GM23338 (cell line): ENCODE measurements at regions not wholly inside any gene's neighbourhood (a gene's known extent, or its start where the extent isn't known, plus 50 kb on each side); places are given as distances from the start of the nearest gene placed in this dataset.

ENCODE experiments used
- ATAC-seq: fragments of 200-7000 bp; cut with Tn5 transposase; 3 replicates; pipeline ENCODE4 v1.9.1; 2020
- DNase-seq: peaks from one replicate; pipeline ENCODE4 v3.0.0-alpha.2; 2015; ENCODE audit warnings: low spot score
- H2AFZ ChIP-seq: fragments of 200-600 bp; sonication (generic); 2 replicates; pipeline ENCODE4 v1.8.0; 2016; ENCODE audit warnings: antibody characterized with exemption, mild to moderate bottlenecking, moderate library complexity
- H3F3A ChIP-seq: fragments of 200-600 bp; sonication (generic); replicated peaks from 2 replicates; pipeline ENCODE4 v1.8.0; 2017; ENCODE audit warnings: antibody characterized with exemption, mixed run types, low read depth
- H3K27ac ChIP-seq: fragments of 200-600 bp; sonication (generic); 2 replicates; pipeline ENCODE4 v1.6.1; 2016; ENCODE audit warnings: low read depth
- H3K27me3 ChIP-seq: fragments of 200-600 bp; sonication (generic); 2 replicates; pipeline ENCODE4 v1.8.0; 2016; ENCODE audit warnings: mild to moderate bottlenecking, mixed run types, moderate library complexity; ENCODE audit not compliant: insufficient read depth
- H3K36me3 ChIP-seq: fragments of 200-600 bp; sonication (generic); 2 replicates; pipeline ENCODE4 v1.8.0; 2016; ENCODE audit warnings: mild to moderate bottlenecking; ENCODE audit not compliant: insufficient read depth
- H3K4me1 ChIP-seq: fragments of 200-600 bp; sonication (generic); 2 replicates; pipeline ENCODE4 v1.8.0; 2016; ENCODE audit warnings: mild to moderate bottlenecking, moderate library complexity; ENCODE audit not compliant: insufficient read depth
- H3K4me2 ChIP-seq: fragments of 200-600 bp; sonication (generic); 2 replicates; pipeline ENCODE4 v1.7.1; 2017; ENCODE audit warnings: mixed run types
- H3K4me3 ChIP-seq: fragments of 200-600 bp; sonication (generic); 2 replicates; pipeline ENCODE4 v1.6.1; 2016; ENCODE audit warnings: mixed run types
- H3K79me2 ChIP-seq: fragments of 200-600 bp; sonication (generic); replicated peaks from 2 replicates; pipeline ENCODE4 v1.8.0; 2017; ENCODE audit warnings: mild to moderate bottlenecking; ENCODE audit not compliant: insufficient read depth
- H3K9me2 ChIP-seq: fragments of 200-600 bp; sonication (generic); 2 replicates; pipeline ENCODE4 v1.8.0; 2017; ENCODE audit not compliant: insufficient read depth
- H4K20me1 ChIP-seq: fragments of 200-600 bp; sonication (generic); replicated peaks from 2 replicates; pipeline ENCODE4 v1.8.0; 2017; ENCODE audit warnings: mild to moderate bottlenecking; ENCODE audit not compliant: insufficient read depth
- H3K27ac Mint-ChIP-seq: 2 replicates; pipeline ENCODE4 v1.8.0; 2020; ENCODE audit warnings: inconsistent platforms, mild to moderate bottlenecking, moderate library complexity, mixed read lengths
- H3K27me3 Mint-ChIP-seq: 3 replicates; pipeline ENCODE4 v1.8.0; 2022; ENCODE audit warnings: low read depth, mild to moderate bottlenecking, moderate library complexity, mixed read lengths, inconsistent platforms; ENCODE audit not compliant: insufficient read depth, poor library complexity
- H3K36me3 Mint-ChIP-seq: 3 replicates; pipeline ENCODE4 v1.8.0; 2021; ENCODE audit warnings: low read depth, mild to moderate bottlenecking, inconsistent platforms, moderate library complexity, mixed read lengths
- H3K4me1 Mint-ChIP-seq: 3 replicates; pipeline ENCODE4 v1.8.0; 2020; ENCODE audit warnings: mild to moderate bottlenecking, inconsistent platforms, mixed read lengths
- H3K4me3 Mint-ChIP-seq: 3 replicates; pipeline ENCODE4 v1.8.0; 2021; ENCODE audit warnings: moderate library complexity, mild to moderate bottlenecking, inconsistent platforms, mixed read lengths
- H3K9me3 Mint-ChIP-seq: 3 replicates; pipeline ENCODE4 v1.8.0; 2020; ENCODE audit warnings: moderate library complexity, mild to moderate bottlenecking, inconsistent platforms, mixed read lengths
- CREB1 ChIP-seq: fragments of 250-450 bp; sonication (Bioruptor Pico); IDR thresholded peaks from 2 replicates; pipeline ENCODE4 v1.5.0; 2020; ENCODE audit warnings: low read depth, mild to moderate bottlenecking, moderate library complexity
- EZH2 ChIP-seq: fragments of 200-600 bp; sonication (generic); IDR thresholded peaks from one replicate; pipeline ENCODE4 v1.8.0; 2017; ENCODE audit warnings: antibody characterized with exemption, mild to moderate bottlenecking, low read depth; ENCODE audit not compliant: unreplicated experiment
- EZH2phosphoT487 ChIP-seq: fragments of 200-600 bp; sonication (generic); IDR thresholded peaks from one replicate; pipeline ENCODE4 v1.8.1; 2018; ENCODE audit warnings: antibody characterized with exemption; ENCODE audit not compliant: unreplicated experiment
- JUNB ChIP-seq: IDR thresholded peaks from one replicate; pipeline ENCODE4 v1.6.1; 2016; ENCODE audit warnings: antibody characterized with exemption; ENCODE audit not compliant: unreplicated experiment
- NANOG ChIP-seq: IDR thresholded peaks from 2 replicates; pipeline ENCODE4 v1.6.1; 2016; ENCODE audit warnings: antibody characterized with exemption, borderline replicate concordance
- ZNF331 ChIP-seq: fragments of 250-450 bp; sonication (Bioruptor Pico); IDR thresholded peaks from 2 replicates; pipeline ENCODE4 v1.5.0; 2020; ENCODE audit warnings: low read depth, mild to moderate bottlenecking, moderate library complexity
- TF ChIP-seq, protein P1 (sequence below), 2 experiments: fragments of 200-600 bp in 1 of 2; sonication (generic) in 1 of 2; conservative IDR thresholded peaks; 2 replicates each; pipeline versions ENCODE4 v1.5.1 to v1.6.1; 2016 to 2017; ENCODE audit warnings: antibody characterized with exemption in 2 of 2, low read depth in 2 of 2, mild to moderate bottlenecking in 2 of 2, moderate library complexity in 1 of 2
- TF ChIP-seq, protein P2 (sequence below): IDR thresholded peaks from one replicate; pipeline ENCODE4 v1.6.1; 2018; ENCODE audit warnings: antibody characterized with exemption; ENCODE audit not compliant: unreplicated experiment
- TF ChIP-seq, protein P3 (sequence below): fragments of 250-450 bp; sonication (Bioruptor Pico); IDR thresholded peaks from 2 replicates; pipeline ENCODE4 v1.5.0; 2020; ENCODE audit warnings: mild to moderate bottlenecking, moderate library complexity

DNA sequence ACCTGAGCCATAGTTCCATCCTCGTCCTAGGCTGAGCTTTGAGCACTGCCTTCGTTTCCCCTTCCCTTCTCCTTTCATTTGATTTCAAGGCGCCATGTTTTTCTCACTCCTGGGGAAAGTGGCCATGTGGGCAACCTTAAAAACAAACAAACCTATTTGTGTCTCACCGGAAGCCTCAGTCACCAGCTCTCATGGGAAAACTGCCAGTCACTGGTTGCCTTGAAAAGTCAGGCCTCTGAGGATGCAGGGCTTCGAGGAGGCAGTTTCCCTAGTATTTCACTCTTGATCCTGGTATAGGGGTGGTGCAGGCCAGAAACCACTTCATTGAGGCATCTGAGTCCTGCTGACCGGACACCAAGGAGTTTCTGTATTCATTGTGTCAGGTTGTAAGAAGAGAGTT is 59.2 kb upstream of the TRIB2 start:
- Histone ChIP-seq H3K9me2 (no peaks in the 10 kb centered on the region), H3K4me3 (no peak overlapping the region), H2AFZ (no peak overlapping the region), H3K4me2 (no peak overlapping the region), H4K20me1 (no peaks in the 10 kb centered on the region), H3F3A (no peaks in the 10 kb centered on the region), H3K27me3 (no peaks in the 10 kb centered on the region), H3K27ac (no peak overlapping the region), H3K79me2 (no peaks in the 10 kb centered on the region), H3K36me3 (no peaks in the 10 kb centered on the region; the same call in 1 of the 2 replicates), H3K4me1 (no peaks in the 10 kb centered on the region)
- TF ChIP-seq, protein P1, sequence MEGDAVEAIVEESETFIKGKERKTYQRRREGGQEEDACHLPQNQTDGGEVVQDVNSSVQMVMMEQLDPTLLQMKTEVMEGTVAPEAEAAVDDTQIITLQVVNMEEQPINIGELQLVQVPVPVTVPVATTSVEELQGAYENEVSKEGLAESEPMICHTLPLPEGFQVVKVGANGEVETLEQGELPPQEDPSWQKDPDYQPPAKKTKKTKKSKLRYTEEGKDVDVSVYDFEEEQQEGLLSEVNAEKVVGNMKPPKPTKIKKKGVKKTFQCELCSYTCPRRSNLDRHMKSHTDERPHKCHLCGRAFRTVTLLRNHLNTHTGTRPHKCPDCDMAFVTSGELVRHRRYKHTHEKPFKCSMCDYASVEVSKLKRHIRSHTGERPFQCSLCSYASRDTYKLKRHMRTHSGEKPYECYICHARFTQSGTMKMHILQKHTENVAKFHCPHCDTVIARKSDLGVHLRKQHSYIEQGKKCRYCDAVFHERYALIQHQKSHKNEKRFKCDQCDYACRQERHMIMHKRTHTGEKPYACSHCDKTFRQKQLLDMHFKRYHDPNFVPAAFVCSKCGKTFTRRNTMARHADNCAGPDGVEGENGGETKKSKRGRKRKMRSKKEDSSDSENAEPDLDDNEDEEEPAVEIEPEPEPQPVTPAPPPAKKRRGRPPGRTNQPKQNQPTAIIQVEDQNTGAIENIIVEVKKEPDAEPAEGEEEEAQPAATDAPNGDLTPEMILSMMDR (conservative IDR thresholded peaks at IDR 0.05; ENCODE audit: low read depth in 2 of 2): no peak
- TF ChIP-seq CREB1 (CRISPR knock-in tag) (no peak), EZH2phosphoT487 (no peak), EZH2 (no peak), NANOG (no peak), ZNF331 (CRISPR knock-in tag) (no peak), JUNB (no peak)
- TF ChIP-seq, protein P2, sequence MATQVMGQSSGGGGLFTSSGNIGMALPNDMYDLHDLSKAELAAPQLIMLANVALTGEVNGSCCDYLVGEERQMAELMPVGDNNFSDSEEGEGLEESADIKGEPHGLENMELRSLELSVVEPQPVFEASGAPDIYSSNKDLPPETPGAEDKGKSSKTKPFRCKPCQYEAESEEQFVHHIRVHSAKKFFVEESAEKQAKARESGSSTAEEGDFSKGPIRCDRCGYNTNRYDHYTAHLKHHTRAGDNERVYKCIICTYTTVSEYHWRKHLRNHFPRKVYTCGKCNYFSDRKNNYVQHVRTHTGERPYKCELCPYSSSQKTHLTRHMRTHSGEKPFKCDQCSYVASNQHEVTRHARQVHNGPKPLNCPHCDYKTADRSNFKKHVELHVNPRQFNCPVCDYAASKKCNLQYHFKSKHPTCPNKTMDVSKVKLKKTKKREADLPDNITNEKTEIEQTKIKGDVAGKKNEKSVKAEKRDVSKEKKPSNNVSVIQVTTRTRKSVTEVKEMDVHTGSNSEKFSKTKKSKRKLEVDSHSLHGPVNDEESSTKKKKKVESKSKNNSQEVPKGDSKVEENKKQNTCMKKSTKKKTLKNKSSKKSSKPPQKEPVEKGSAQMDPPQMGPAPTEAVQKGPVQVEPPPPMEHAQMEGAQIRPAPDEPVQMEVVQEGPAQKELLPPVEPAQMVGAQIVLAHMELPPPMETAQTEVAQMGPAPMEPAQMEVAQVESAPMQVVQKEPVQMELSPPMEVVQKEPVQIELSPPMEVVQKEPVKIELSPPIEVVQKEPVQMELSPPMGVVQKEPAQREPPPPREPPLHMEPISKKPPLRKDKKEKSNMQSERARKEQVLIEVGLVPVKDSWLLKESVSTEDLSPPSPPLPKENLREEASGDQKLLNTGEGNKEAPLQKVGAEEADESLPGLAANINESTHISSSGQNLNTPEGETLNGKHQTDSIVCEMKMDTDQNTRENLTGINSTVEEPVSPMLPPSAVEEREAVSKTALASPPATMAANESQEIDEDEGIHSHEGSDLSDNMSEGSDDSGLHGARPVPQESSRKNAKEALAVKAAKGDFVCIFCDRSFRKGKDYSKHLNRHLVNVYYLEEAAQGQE: no peak
- TF ChIP-seq, protein P3, sequence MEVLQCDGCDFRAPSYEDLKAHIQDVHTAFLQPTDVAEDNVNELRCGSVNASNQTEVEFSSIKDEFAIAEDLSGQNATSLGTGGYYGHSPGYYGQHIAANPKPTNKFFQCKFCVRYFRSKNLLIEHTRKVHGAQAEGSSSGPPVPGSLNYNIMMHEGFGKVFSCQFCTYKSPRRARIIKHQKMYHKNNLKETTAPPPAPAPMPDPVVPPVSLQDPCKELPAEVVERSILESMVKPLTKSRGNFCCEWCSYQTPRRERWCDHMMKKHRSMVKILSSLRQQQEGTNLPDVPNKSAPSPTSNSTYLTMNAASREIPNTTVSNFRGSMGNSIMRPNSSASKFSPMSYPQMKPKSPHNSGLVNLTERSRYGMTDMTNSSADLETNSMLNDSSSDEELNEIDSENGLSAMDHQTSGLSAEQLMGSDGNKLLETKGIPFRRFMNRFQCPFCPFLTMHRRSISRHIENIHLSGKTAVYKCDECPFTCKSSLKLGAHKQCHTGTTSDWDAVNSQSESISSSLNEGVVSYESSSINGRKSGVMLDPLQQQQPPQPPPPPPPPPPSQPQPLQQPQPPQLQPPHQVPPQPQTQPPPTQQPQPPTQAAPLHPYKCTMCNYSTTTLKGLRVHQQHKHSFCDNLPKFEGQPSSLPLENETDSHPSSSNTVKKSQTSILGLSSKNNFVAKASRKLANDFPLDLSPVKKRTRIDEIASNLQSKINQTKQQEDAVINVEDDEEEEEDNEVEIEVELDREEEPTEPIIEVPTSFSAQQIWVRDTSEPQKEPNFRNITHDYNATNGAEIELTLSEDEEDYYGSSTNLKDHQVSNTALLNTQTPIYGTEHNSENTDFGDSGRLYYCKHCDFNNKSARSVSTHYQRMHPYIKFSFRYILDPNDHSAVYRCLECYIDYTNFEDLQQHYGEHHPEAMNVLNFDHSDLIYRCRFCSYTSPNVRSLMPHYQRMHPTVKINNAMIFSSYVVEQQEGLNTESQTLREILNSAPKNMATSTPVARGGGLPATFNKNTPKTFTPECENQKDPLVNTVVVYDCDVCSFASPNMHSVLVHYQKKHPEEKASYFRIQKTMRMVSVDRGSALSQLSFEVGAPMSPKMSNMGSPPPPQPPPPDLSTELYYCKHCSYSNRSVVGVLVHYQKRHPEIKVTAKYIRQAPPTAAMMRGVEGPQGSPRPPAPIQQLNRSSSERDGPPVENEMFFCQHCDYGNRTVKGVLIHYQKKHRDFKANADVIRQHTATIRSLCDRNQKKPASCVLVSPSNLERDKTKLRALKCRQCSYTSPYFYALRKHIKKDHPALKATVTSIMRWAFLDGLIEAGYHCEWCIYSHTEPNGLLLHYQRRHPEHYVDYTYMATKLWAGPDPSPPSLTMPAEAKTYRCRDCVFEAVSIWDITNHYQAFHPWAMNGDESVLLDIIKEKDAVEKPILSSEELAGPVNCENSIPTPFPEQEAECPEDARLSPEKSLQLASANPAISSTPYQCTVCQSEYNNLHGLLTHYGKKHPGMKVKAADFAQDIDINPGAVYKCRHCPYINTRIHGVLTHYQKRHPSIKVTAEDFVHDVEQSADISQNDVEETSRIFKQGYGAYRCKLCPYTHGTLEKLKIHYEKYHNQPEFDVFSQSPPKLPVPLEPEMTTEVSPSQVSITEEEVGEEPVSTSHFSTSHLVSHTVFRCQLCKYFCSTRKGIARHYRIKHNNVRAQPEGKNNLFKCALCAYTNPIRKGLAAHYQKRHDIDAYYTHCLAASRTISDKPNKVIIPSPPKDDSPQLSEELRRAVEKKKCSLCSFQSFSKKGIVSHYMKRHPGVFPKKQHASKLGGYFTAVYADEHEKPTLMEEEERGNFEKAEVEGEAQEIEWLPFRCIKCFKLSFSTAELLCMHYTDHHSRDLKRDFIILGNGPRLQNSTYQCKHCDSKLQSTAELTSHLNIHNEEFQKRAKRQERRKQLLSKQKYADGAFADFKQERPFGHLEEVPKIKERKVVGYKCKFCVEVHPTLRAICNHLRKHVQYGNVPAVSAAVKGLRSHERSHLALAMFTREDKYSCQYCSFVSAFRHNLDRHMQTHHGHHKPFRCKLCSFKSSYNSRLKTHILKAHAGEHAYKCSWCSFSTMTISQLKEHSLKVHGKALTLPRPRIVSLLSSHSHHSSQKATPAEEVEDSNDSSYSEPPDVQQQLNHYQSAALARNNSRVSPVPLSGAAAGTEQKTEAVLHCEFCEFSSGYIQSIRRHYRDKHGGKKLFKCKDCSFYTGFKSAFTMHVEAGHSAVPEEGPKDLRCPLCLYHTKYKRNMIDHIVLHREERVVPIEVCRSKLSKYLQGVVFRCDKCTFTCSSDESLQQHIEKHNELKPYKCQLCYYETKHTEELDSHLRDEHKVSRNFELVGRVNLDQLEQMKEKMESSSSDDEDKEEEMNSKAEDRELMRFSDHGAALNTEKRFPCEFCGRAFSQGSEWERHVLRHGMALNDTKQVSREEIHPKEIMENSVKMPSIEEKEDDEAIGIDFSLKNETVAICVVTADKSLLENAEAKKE (CRISPR knock-in tag): no peak
- no peak for ATAC-seq
- Mint-ChIP-seq H3K27ac (no peak overlapping the region), H3K4me3 (no peak overlapping the region), H3K36me3 (no peaks in the 10 kb centered on the region), H3K27me3 (no peaks in the 10 kb centered on the region), H3K9me3 (no peaks in the 10 kb centered on the region), H3K4me1 (no peaks in the 10 kb centered on the region)
- DNase-seq: no peak
